ENCODE measurements at regions not wholly inside any gene's neighbourhood (a gene's known extent, or its start where the extent isn't known, plus 50 kb on each side); places are given as distances from the start of the nearest gene placed in this dataset.

- no peak for DNase-seq (ENCODE audit: extremely low read depth in 1 of 2, low read depth in 1 of 2)
These were observed 93.6 kb downstream of the PRLHR start for GRCh38 chr10:118501637-118502440.

- DNase-seq (ENCODE audit: extremely low read depth in 1 of 2, low read depth in 1 of 2): no peak
These were observed 94.3 kb downstream of the PRLHR start for GRCh38 chr10:118501171-118501570.

DNA sequence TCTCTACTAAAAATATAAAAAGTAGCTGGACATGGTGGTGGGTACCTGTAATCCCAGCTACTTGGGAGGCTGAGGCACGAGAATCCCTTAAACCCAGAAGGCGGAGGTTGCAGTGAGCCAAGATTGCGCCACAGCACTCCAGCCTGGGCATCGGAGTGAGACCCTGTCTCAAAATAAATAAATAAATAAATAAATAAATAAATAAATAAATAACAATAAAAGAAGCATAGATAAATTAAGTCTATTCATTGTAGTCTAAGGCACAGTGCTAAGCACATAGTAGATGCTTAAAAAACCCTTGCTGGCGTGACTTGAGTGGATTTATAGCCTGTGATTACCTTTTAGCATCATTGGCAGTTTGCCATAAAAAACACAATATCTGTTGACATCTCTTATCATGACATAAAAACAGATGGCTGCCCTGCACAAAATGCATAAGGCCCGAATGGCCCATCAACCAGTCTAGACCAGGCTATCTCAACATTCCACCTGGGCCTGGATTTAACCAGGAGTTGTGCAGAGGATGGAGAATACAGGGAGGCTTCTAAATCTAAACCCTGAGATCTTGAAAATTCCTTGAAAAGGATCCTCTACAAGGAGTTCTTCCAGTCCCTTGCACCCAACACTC is 94.9 kb downstream of the PRLHR start:
- DNase-seq (ENCODE audit: extremely low read depth in 1 of 2, low read depth in 1 of 2): no peak

GRCh38 chr10:118499186-118499585 is 96.3 kb downstream of the PRLHR start:
- no peak for DNase-seq (ENCODE audit: extremely low read depth in 1 of 2, low read depth in 1 of 2)

DNA sequence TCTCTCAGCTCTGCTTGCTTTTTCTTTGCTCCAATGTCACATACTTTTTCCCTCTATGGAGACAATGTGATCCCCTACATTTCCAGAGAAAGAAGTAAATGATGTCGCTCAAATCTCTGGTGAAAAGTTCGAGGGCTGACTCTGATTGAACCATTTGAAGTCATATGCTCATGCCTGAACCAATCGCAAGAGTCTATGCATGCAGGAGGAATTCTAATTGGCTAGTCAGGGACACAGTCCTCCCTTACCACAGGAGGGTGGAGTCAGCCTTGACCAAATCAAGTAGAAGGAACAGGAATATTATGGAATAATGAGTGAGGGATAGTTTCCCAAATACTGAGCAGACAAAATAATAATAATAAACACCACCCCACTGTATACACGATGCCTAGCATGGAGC is 96.8 kb downstream of the PRLHR start:
- no peak for DNase-seq (ENCODE audit: extremely low read depth in 1 of 2, low read depth in 1 of 2)

DNA sequence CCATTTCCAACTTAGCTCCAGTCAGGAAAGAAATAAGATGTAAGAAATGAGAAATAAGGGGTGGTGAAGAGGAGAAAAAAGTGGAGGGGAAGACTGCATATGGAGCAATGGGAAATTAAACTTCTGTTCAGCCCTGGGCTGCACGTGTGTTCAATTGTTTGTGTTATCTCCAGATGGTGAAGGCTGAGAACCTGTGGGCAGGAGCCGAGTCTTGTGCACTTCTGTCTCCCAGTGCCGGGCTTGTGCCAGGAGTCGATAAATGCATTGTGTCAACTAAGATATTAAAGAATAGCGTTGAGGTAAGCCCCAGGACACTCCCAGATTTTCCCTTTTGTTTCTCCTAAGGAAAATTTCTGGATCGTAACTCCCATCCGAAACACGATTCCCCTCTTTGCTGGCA is 98.2 kb downstream of the PRLHR start:
- DNase-seq (ENCODE audit: extremely low read depth in 1 of 2, low read depth in 1 of 2): no peak

- no peak for DNase-seq (ENCODE audit: extremely low read depth in 1 of 2, low read depth in 1 of 2)
These were observed 98.9 kb downstream of the PRLHR start for GRCh38 chr10:118496525-118496924.

DNA sequence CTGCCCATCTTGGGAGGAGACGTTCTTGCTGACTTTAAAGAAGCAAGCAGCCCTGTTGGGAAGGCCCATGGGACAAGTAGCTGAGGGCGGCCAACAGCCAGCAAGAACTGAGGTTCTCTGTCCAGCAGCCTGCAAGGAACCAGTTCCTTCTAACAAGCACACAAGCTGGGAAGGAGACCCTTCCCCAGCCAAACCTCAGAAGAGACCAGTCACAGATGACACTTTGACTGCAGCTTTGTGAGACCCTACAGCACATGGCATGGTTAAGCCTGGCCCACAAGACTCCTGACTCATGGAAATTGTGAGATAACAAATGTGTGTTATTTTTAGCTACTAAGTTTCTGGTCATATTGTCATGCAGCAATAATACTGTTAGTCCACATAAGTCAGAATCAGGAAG is 99.9 kb downstream of the PRLHR start:
- no peak for DNase-seq (ENCODE audit: extremely low read depth in 1 of 2, low read depth in 1 of 2)

DNA sequence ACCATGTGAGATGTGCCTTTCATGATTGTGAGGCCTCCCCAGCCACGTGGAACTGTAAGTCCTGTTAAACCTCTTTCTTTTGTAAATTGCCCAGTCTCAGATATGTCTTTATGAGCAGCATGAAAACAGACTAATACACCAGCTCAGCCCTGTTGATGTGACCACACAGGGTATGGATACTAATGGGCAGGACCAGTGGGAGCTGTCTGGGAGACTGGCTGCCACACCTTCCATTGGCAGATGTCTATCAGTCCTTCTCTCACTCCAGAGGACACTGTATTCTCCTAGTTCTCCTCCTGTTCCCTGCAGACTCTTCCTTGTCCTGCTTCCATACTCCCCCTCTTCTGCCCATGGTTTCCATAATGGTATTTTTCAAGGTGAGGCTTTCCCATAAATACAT is 104.4 kb downstream of the PRLHR start:
- DNase-seq (ENCODE audit: extremely low read depth in 1 of 2, low read depth in 1 of 2): no peak

DNA sequence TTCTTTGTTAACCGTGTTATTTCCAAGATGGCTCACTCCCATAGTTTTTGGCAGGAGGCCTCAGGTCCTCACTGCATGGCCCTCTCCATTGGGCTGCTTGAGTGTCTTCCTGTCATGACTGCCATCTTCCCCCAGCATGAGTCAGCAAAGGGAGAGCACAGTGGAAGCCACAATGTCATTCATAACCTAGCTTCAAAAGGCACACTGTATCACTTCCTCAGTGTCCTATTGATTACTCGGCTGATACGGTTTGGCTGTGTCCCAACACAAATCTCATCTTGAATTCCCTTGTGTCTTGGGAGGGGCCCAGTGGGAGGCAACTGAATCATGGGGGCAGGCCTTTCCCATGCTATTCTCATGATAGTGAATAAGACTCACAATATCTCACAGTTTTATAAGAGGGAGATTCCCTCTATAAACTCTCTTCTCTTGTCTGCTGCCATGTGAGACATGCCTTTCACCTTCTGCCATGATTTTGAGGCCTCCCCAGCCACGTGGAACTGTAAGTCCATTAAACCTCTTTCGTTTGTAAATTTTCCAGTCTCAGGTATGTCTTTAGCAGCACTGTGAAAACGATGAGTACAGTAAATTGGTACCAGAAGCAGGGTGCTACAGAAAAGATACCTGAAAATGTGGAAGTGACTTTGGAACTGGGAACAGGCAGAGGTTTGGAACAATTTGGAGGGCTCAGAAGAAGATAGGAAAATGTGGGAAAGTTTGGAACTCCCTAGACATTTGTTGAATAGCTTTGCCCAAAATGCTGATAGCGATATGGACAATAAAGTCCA is 106.5 kb downstream of the PRLHR start:
- DNase-seq (ENCODE audit: extremely low read depth in 1 of 2, low read depth in 1 of 2): no peak

DNA sequence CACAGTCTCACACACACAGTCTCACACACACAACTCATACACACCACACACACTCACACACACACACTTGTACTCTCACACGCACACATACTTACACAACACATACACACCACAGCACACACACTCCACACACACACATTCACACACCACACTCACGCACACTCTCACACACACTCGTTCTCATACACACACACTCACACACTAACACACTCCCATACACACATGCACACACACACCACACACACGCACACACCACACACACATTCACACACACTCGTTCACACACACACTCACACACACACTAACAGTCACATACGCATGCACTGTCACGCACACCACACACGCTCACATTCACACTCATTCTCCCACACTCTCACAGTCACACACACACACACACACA is 109.8 kb downstream of the PRLHR start:
- DNase-seq (ENCODE audit: extremely low read depth in 1 of 2, low read depth in 1 of 2): no peak

DNA sequence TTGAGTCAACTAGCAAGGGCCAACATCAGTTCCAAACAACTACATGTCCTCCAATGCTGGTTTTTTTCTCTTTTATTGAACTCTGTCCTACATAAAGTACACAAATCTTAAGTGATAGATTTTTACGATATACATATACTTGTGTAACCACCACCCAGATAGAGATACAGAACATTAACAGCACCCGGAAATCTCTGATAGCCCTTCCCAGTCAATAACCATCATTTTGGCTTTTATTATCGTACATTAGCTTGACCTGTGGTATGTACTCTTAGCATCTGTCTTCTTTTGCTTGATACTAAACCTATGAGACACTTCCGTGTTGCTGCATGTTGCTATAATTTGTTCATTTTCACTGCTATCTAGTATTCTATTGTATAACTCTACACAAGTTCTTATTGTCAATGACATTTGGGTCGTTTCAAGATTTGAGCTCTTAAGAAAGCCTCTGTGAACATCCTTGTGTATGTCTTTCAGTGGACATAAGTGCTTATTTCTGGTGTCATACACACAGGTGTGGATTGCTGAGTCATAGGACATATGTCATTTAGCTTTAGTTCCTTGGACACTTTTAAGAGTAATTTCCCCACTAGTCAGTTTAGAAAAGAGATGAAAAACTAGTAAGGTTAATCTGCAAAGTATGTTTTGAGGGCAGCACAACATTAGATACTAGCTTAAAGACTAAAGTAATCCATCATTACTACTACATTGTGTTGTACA is 111.1 kb downstream of the PRLHR start:
- no peak for DNase-seq (ENCODE audit: extremely low read depth in 1 of 2, low read depth in 1 of 2)

- DNase-seq (ENCODE audit: extremely low read depth in 1 of 2, low read depth in 1 of 2): no peak
These were observed 112.0 kb downstream of the PRLHR start for GRCh38 chr10:118483496-118483895.

GRCh38 chr10:118482393-118483331 is 112.8 kb downstream of the PRLHR start:
- DNase-seq (ENCODE audit: extremely low read depth in 1 of 2, low read depth in 1 of 2): no peak

- DNase-seq (ENCODE audit: extremely low read depth in 1 of 2, low read depth in 1 of 2): no peak
These were observed 113.6 kb downstream of the PRLHR start for GRCh38 chr10:118481871-118482270.

- no peak for DNase-seq (ENCODE audit: extremely low read depth in 1 of 2, low read depth in 1 of 2)
These were observed 120.2 kb downstream of the PRLHR start for GRCh38 chr10:118475214-118475613.

DNA sequence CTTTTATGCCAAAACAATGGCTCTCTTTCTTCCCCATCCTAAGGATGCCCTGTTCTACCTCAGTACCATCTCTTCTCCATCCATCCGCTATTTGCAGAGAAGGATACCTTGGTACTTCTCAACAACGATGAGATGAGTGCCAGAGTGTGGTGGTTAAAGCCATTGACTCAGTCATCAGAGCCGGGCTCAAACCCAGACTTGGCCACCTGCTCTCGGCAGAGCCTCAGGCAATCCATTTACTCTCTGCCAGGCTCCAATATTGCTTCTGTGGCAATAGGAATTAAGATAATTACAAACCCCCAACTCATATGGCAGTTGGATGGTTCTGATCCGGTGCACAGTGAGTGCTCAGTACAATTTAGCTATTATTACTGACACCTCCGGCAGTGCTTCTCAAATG is 121.3 kb downstream of the PRLHR start:
- DNase-seq (ENCODE audit: extremely low read depth in 1 of 2, low read depth in 1 of 2): no peak

GRCh38 chr10:118473305-118473960 is 122.0 kb downstream of the PRLHR start:
- no peak for DNase-seq (ENCODE audit: extremely low read depth in 1 of 2, low read depth in 1 of 2)

- no peak for DNase-seq (ENCODE audit: extremely low read depth in 1 of 2, low read depth in 1 of 2)
These were observed 122.8 kb downstream of the PRLHR start for GRCh38 chr10:118472415-118473304.

Measured in stimulated activated CD8-positive, alpha-beta memory T cell treated with anti-CD3 and anti-CD28 coated beads, Interleukin-7, amount 100 ng/mL, for 48 hours (primary cell).